GM13976 (cell line): ENCODE measurements at regions not wholly inside any gene's neighbourhood (a gene's known extent, or its start where the extent isn't known, plus 50 kb on each side); places are given as distances from the start of the nearest gene placed in this dataset.

Source experiments
- DNase-seq: peaks from one replicate; pipeline ENCODE4 v3.0.0; 2012; ENCODE audit warnings: low spot score
- in situ Hi-C: fragments of 300-500 bp; cut with MboI; formaldehyde crosslinking; loops from one replicate; pipeline ENCODE4 v1.12.0; 2022; ENCODE audit warnings: low sequenced_read_pairs, mixed read lengths, inconsistent platforms; ENCODE audit not compliant: unreplicated experiment
- TF ChIP-seq, protein P1 (sequence below): IDR thresholded peaks from 2 replicates; pipeline ENCODE4 v1.5.1; 2012; ENCODE audit warnings: borderline replicate concordance, mild to moderate bottlenecking; ENCODE audit not compliant: insufficient read depth; ENCODE audit errors: extremely low read depth, missing control alignments, control extremely low read depth

DNA sequence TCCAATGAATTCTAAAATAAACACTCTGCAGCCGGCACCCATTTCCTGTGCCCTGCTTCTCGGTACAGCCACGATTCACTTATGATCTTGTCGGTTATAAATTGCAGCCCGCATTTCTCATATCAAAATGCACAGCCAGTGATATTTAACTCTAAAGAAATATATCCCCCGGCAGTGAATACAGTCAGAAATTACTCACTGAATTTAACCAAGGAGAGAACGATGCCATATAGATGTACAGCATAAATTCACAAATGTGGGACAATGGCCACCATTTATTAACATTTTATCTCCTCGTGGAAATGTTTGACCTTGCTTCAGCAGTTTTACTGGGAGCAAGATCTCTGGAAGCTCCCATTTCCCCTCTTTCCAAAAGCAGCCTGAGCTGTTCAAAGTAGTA lies 1517.8 kb downstream of the BRD1 start:
- in situ Hi-C loops: no loop called here
- no peak for DNase-seq
- TF ChIP-seq, protein P1, sequence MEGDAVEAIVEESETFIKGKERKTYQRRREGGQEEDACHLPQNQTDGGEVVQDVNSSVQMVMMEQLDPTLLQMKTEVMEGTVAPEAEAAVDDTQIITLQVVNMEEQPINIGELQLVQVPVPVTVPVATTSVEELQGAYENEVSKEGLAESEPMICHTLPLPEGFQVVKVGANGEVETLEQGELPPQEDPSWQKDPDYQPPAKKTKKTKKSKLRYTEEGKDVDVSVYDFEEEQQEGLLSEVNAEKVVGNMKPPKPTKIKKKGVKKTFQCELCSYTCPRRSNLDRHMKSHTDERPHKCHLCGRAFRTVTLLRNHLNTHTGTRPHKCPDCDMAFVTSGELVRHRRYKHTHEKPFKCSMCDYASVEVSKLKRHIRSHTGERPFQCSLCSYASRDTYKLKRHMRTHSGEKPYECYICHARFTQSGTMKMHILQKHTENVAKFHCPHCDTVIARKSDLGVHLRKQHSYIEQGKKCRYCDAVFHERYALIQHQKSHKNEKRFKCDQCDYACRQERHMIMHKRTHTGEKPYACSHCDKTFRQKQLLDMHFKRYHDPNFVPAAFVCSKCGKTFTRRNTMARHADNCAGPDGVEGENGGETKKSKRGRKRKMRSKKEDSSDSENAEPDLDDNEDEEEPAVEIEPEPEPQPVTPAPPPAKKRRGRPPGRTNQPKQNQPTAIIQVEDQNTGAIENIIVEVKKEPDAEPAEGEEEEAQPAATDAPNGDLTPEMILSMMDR: no peak

DNA sequence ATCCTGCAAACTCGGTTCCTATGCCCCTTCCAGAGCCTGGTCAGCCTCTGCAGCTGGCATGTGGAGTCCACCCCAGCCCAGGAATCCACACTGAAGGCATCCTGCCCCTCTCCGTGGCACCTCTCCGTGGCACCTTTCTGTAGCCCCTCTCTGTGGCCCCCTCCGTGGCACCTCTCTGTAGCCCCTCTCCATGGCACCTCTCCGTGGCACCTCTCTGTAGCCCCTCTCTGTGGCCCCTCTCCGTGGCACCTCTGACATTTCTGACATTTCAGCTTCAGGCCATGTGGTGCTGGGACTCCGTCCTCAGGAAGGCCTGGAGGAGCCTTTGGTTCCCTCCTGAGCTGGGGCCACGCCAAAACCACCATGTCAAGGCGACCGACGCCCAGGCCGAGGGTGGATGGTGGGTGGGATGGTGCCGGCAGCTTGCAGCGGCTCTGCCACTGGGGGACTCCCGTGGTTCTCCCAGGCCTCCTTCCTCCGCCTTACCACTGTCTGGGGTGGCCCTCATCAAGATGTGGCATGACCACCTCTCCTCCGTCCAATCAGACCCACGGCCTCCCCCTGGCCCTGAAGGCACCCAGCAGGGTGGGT lies 1518.5 kb downstream of the BRD1 start:
- TF ChIP-seq, protein P1: no peak
- in situ Hi-C loops: no loop called here
- no peak for DNase-seq

DNA sequence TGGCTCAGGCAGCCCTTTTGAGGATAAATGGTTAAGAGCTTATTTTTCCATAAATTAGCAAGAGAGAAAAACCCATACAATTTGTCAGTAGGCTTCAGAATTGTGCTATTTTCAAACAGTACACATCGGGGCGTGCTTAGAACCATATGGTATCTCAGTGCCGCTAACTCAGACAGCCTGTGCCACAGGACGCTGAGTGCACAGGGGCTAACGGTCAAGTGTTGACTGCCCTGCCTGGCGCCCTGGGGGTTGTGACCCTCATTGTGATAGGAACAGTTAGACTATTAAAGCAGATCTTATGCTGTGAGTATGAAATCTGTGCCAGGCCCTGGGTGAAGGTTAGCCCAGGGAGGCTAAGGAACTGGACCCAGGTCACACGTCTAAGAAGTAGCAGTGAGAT lies 1519.7 kb downstream of the BRD1 start:
- in situ Hi-C loops: no loop called here
- no peak for DNase-seq
- TF ChIP-seq, protein P1: no peak

DNA sequence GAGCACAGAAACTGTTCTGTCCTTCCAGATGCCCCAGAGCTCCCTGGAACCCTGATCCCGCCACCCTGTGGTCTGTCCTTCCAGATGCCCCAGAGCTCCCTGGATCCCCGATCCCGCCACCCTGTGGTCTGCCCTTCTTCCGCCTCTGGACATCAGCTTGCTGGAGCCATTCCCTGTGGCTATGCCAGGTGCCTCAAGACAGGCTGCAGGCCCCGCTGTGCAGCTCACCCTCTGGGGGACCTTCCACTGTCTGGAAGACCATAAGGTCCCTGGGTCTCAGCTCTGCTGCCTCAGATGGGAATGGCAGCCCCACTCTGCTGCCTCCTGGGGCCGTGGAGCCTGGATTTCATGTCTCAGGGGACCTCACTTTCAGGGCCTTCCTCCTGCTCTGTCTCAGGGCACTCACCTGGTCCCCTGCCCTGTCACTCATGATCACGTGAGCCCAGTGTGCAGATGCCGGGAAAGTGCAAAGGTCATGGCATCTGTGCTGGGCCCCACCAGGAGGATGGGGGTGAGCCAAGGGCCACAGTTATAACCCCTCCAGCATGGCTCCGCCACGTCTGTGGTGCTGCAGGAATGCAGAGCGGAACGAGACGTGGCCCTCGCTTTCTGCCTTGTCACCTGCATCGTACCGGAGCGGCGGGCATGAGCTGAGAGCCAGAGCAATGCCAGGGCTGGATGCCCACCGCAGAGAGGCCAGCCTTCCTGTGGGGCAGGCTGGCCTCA lies 1520.7 kb downstream of the BRD1 start:
- DNase-seq: peak; percentile 11
- TF ChIP-seq, protein P1: no peak
- in situ Hi-C loops: no loop called here

DNA sequence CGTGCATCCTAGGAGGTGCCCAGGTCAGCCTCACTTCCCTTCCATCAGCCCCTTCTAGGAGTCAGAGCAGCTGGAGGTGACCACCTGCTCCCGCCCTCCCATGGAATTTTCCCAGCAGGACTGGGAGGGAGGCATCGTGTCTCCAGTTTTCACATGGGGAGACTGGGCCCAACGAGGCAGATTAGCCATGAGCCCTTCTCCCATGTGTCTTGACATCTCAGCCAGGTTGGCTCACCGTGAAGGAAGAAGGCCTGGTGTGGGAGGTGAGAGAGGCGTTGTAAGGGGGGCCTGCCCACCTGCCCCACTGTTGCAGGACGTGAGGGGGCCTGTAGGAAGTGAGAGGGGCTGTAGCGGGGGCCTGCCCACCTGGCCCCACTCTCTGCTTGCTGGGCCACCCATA lies 1521.4 kb downstream of the BRD1 start:
- TF ChIP-seq, protein P1: no peak
- in situ Hi-C loops: no loop called here
- DNase-seq: peak; percentile 10

DNA sequence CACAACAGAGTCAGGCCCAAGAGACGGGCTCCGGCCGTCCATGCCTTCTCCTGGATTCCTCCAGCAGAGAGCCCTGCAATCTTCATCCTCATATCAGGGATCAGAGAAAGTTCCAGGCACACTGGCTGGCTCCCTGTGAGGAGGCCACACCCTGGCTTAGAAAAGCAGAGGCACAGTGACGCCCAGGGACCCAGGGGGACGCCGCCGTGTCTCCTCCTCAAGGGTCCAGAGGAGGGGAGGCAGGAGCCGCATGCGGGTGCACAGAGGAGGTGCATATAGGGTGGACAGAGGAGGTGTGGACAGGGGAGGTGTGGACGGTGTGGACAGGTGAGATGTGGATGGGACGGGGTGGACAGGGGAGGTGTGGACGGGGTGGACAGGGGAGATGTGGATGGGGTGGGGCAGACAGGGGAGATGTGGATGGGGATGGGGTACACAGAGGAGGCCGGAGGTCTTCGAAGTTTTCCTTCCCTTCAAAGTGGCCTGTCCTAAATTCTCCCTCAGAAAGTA lies 1521.9 kb downstream of the BRD1 start:
- peak; percentile 17 for DNase-seq
- TF ChIP-seq, protein P1: no peak
- in situ Hi-C loops: no loop called here

DNA sequence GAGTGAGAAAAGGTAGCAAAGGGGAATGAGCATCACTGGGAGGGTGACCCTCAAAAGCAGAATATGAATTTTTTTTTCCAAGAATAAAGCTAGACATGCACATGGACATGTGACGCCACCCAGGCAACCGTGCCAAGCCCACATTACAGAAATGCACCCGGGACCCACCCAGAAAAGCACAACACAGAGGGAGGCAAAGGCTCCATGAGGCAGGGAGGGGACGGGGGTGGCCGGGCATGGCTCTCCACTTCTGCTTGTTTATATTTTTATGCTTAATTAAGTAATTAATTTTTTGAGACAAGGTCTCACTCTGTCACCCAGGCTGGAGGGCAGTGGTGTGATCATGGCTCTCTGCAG lies 1524.3 kb downstream of the BRD1 start:
- in situ Hi-C loops: no loop called here
- TF ChIP-seq, protein P1: no peak

More for the DNA sequence above, 1524.3 kb downstream of the BRD1 start:
- DNase-seq: peak; percentile 7
